Ascending aorta (tissue), 2 donors: ENCODE measurements at regions not wholly inside any gene's neighbourhood (a gene's known extent, or its start where the extent isn't known, plus 50 kb on each side); places are given as distances from the start of the nearest gene placed in this dataset.
"Not testable (repeated sequence)": the region's sequence is repeated elsewhere in the genome, so short reads cannot be mapped to it uniquely, and the experiment has no call there.

ENCODE experiments used
- DNase-seq, 2 donors: peaks; one replicate each; pipeline ENCODE4 v3.0.0-alpha.2; 2019; ENCODE audit warnings: low spot score in 2 of 2
- H3K27ac ChIP-seq, 2 donors: fragments of 200-600 bp; sonication (generic); one replicate each; pipeline ENCODE4 v1.5.1; 2016 to 2017; ENCODE audit warnings: mild to moderate bottlenecking in 1 of 2
- H3K27me3 ChIP-seq: fragments of 200-600 bp; sonication (generic); one replicate; pipeline ENCODE4 v1.5.1; 2017
- H3K36me3 ChIP-seq, 2 donors: fragments of 200-600 bp; sonication (generic); one replicate each; pipeline ENCODE4 v1.5.1; 2016
- H3K4me1 ChIP-seq, 2 donors: fragments of 200-600 bp; sonication (generic); one replicate each; pipeline ENCODE4 v1.5.1; 2016 to 2017; ENCODE audit warnings: mild to moderate bottlenecking in 1 of 2
- H3K4me3 ChIP-seq, 2 donors: fragments of 200-600 bp; sonication (generic); one replicate each; pipeline ENCODE4 v1.5.1; 2016 to 2017; ENCODE audit warnings: mild to moderate bottlenecking in 1 of 2
- H3K9me3 ChIP-seq, 2 donors: fragments of 200-600 bp; sonication (generic); one replicate each; pipeline ENCODE4 v1.5.1; 2016
- CTCF ChIP-seq, 3 experiments: fragments of 200-600 bp in 2 of 3; fragments of 450-650 bp in 1 of 3; sonication (generic) in 2 of 3; IDR thresholded peaks; one replicate each; pipeline ENCODE4 v1.5.1; 2016 to 2019; ENCODE audit warnings: antibody characterized with exemption in 3 of 3, mild to moderate bottlenecking in 1 of 3, moderate library complexity in 1 of 3
- intact Hi-C: fragments of 100-400 bp; cut with DNase I; formaldehyde crosslinking; loops from one replicate; pipeline ENCODE4 v1.15.1; 2023

GRCh38 chr14:80047761-80048160 is 163.5 kb downstream of the DIO2 start:
- Histone ChIP-seq H3K4me1 (no peaks in the 10 kb centered on the region), H3K27me3 (no peaks in the 10 kb centered on the region), H3K27ac (no peak overlapping the region), H3K36me3 (no peaks in the 10 kb centered on the region), H3K9me3 (peaks cover 0 to 7% of the 10 kb centered on the region in 2 donors), H3K4me3 (no peak overlapping the region)
- DNase-seq, result no peak
- intact Hi-C loops, result no loop called here
- no peak for TF ChIP-seq CTCF (IDR thresholded peaks at IDR 0.05)

GRCh38 chr14:80037349-80037748 is 174.0 kb downstream of the DIO2 start:
- no peaks in the 10 kb centered on the region for H3K27me3 ChIP-seq
- no peak for DNase-seq
- no peak for TF ChIP-seq CTCF (IDR thresholded peaks at IDR 0.05)
- H3K9me3 ChIP-seq, result peaks cover 0 to 4% of the 10 kb centered on the region in 2 donors
- no peak overlapping the region for H3K27ac ChIP-seq
- no peaks in the 10 kb centered on the region for H3K36me3 ChIP-seq
- intact Hi-C loops, result no loop called here
- no peak overlapping the region for H3K4me3 ChIP-seq
- no peaks in the 10 kb centered on the region for H3K4me1 ChIP-seq

- H3K4me3 ChIP-seq, result no peak overlapping the region
- DNase-seq, result no peak
- no peaks in the 10 kb centered on the region for H3K4me1 ChIP-seq
- H3K27me3 ChIP-seq, result no peaks in the 10 kb centered on the region
- TF ChIP-seq CTCF (IDR thresholded peaks at IDR 0.05), result no peak
- no peaks in the 10 kb centered on the region for H3K9me3 ChIP-seq
- intact Hi-C loops, result no loop called here
- no peaks in the 10 kb centered on the region for H3K36me3 ChIP-seq
- H3K27ac ChIP-seq, result no peak overlapping the region
These were observed 186.9 kb downstream of the DIO2 start for GRCh38 chr14:80024417-80024816.

GRCh38 chr14:80018476-80018875 is 192.8 kb downstream of the DIO2 start:
- intact Hi-C loops, H3K4me3 ChIP-seq, DNase-seq, H3K27me3 ChIP-seq, H3K27ac ChIP-seq, H3K36me3 ChIP-seq, H3K4me1 ChIP-seq, H3K9me3 ChIP-seq: not testable (repeated sequence)

GRCh38 chr14:80017795-80018194 is 193.5 kb downstream of the DIO2 start:
- H3K27me3 ChIP-seq, result no peaks in the 10 kb centered on the region
- H3K9me3 ChIP-seq, result no peaks in the 10 kb centered on the region
- no peak for DNase-seq
- no peak overlapping the region for H3K27ac ChIP-seq
- H3K4me1 ChIP-seq, result no peaks in the 10 kb centered on the region
- no peak for TF ChIP-seq CTCF (IDR thresholded peaks at IDR 0.05)
- no peaks in the 10 kb centered on the region for H3K36me3 ChIP-seq
- H3K4me3 ChIP-seq, result no peak overlapping the region
- intact Hi-C loops, result no loop called here

- H3K9me3 ChIP-seq, H3K4me1 ChIP-seq, H3K36me3 ChIP-seq, H3K27me3 ChIP-seq, DNase-seq, intact Hi-C loops, H3K27ac ChIP-seq, H3K4me3 ChIP-seq: not testable (repeated sequence)
These were observed 201.1 kb downstream of the DIO2 start for GRCh38 chr14:80010245-80010644.

GRCh38 chr14:80005561-80005960 is 205.7 kb downstream of the DIO2 start:
- no peak overlapping the region for H3K4me3 ChIP-seq
- H3K27ac ChIP-seq, result no peak overlapping the region
- intact Hi-C loops, result no loop called here
- no peaks in the 10 kb centered on the region for H3K27me3 ChIP-seq
- H3K36me3 ChIP-seq, result no peaks in the 10 kb centered on the region
- TF ChIP-seq CTCF (IDR thresholded peaks at IDR 0.05), result no peak
- H3K9me3 ChIP-seq, result no peaks in the 10 kb centered on the region
- H3K4me1 ChIP-seq, result no peaks in the 10 kb centered on the region
- DNase-seq, result no peak
